ENCODE measurements at regions not wholly inside any gene's neighbourhood (a gene's known extent, or its start where the extent isn't known, plus 50 kb on each side); places are given as distances from the start of the nearest gene placed in this dataset.

DNA sequence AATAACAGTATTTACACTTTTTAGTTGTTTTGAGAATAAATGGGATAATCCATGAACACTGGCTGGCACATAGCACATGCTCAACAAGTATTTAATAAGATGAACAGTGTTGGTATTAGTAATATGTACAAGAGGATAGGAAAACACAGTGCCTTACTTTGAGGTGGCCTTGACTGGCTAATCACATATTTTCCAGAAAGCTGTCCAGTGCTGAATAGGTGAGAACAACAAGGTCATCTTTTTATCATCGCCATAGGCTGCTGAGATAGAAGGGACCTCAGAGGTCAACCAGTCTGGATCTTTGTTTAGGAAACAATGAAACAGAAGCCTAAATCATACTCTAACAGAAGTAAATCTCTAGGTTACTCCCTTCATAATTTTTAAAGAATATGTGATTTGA, 89.7 kb upstream of the BCL9 start:
- in situ Hi-C loops (cut with HindIII; ENCODE audit: low sequenced_read_pairs), result no loop called here

DNA sequence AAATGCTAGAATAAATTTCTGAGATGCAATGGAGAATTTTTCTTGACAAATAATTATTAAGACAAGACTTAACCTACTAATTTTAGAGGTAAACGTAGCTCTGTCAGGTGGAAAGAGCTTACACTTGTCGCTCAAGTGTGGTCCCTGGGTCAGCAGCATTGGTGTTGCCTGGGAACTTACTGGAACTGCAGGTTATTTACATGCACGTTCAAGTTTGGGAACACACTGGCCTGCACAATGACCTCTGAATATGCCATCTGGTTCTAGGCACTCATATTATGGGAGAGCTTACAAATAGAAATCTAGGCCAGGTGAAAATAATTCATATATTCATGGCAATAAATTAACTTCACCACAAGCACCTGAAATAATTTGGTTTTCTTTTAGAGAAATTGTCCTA, 88.5 kb upstream of the BCL9 start:
- in situ Hi-C loops (cut with HindIII; ENCODE audit: low sequenced_read_pairs), result no loop called here

DNA sequence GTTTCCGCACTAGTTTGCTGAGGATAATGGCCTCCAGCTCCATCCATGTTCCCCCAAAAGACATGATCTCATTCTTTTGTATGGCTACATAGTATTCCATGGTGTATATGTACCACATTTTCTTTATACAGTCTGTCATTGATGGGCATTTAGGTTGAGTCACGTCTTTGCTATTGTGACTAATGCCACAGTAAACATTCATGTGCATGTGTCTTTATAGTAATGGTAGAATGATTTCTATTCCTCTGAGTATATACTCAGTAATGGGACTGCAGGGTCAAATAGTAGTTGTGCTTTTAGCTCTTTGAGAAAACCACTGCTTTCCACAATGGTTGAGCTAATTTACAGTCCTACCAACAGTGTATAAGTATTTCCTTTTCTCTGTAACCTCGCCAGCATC, 78.3 kb upstream of the BCL9 start:
- in situ Hi-C loops (cut with HindIII; ENCODE audit: low sequenced_read_pairs), result no loop called here

DNA sequence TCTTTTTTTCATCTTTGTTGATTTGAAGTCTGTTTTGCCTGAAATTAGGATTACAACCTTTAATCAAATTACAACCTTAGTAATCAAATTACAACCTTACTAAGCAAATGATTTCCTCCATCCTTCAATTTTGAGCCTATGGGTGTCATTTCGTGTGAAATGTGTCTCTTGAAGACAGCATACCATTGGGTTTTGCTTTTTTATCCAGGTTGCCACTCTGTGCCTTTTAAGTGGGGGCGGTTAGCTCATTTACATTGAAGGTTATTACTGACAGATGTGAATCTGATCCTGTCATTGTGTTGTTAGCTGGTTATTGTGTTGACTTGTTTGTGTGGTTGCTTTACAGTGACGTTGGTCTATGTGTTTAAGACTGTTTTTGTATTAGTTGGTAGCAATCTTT, 74.8 kb upstream of the BCL9 start:
- in situ Hi-C loops (cut with HindIII; ENCODE audit: low sequenced_read_pairs), result no loop called here

DNA sequence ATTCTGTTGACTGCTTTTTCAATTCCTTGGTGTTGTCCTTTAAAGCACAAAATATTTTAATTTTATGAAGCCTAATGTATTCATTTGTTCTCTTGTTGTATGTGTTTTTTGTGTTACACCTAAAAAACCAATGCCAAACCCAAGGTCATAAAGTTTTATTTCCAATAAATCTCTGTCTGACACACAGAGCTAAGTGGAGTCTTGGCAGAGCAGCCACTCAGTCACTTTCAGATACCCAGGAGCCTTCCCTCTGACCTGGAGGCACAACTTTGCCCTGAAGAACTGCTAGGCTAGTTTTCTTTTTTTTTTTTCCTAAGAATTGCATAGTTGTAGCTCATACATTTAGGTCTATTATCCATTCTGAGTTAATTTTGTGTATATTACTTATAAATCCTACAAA, 71.2 kb upstream of the BCL9 start:
- in situ Hi-C loops (cut with HindIII; ENCODE audit: low sequenced_read_pairs), result no loop called here

DNA sequence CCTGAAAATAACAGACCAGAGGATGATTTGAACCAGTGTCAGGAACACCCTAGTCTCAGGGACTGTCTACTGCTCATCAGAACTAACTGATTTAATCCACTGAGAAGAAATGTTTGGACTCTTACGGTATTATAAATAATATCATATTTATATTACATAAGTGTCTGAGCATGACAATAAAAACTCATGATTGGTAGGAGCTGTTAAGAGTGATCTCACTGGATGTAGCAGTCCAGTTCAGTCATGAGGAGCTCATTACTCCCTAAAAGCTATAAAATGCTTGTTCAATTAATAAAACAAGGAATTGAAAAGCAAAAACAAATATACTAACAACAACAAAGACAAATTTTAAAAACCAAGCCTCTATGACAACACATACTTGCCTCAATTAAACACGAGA, 68.8 kb upstream of the BCL9 start:
- in situ Hi-C loops (cut with HindIII; ENCODE audit: low sequenced_read_pairs), result no loop called here

DNA sequence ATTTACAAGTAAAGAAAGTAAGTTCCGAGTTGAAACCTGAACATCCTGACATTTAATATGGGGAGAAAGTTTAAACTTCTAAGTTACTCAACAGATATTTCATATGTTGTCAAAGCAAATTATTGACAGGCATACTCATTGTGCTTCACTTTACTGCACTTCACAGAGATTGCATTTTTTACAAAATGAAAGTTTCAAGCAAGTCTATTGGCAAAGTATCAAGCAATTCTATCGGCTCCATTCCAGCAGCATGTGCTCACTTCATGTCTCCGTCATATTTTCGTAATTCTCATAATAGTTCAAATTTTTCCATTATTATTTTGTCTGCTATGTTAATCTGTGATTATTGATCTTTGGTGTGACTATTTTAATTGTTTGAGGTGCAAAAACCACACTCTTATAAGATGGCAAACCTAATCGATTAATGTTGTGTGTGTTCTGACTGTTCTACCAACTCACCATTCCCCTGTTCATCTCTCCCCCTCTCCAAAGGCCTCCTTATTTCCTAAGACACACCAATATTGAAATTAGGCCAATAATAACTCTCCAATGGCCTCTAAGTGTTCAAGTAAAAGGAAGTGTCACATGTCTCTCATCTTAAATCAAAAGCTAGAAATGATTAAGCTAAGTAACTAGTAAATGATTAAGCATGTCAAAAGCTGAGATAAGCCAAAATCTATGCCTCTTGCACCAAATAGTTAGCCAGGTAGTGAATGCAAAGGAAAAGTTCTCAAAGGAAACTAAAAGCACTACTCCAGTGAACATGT, 68.2 kb upstream of the BCL9 start:
- in situ Hi-C loops (cut with HindIII; ENCODE audit: low sequenced_read_pairs), result no loop called here

DNA sequence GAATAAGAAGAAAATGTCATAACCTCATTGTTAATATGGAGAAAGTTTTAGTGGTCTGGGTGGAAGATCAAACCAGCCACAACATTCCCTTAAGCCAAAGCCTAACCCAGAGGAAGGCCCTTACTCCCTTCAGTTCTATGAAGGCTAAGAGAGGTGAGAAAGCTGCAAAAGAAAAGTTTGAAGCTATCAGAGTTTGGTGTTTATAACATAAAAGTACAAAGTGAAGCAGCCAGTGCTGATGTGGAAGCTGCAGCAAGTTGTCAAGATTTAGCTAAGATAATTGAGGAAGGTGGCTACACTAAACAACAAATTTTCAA, 67.6 kb upstream of the BCL9 start:
- in situ Hi-C loops (cut with HindIII; ENCODE audit: low sequenced_read_pairs), result no loop called here

DNA sequence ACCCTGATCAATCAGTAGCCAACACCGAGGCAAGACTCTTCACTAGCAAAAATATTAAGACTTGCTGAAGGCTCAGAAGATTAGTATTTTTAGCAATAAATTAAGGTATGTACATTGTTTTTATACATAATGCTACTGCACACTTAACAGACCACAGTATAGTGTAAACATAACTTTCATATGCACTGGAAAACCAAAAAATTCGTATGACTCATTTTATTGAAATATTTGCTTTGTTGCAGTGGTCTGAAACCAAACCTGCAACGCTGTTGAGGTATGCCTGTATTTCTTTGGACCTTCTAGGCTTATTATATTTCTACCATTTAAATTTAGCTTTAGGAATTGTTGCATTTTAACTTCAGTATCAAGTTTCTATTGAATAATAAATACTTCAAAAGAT, 65.8 kb upstream of the BCL9 start:
- in situ Hi-C loops (cut with HindIII; ENCODE audit: low sequenced_read_pairs), result no loop called here

DNA sequence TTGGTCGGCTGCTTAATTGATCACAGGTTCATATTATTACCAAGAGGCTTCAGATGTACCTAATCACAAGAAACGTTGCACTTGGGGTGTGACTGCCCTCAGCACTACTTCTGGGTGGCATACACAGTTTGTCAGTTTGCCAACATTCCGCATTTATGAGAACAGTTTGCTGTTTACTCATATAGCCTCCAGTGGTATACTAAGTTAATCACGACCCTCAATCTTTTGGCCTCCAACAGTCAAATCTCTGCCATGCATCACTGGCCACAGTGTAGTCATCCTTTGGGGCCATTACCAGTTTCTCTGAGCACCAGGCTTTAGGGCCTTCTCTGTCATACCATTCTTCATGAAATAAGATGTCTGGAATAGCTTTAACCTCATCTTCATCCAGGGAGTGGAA, 62.8 kb upstream of the BCL9 start:
- in situ Hi-C loops (cut with HindIII; ENCODE audit: low sequenced_read_pairs), result no loop called here

DNA sequence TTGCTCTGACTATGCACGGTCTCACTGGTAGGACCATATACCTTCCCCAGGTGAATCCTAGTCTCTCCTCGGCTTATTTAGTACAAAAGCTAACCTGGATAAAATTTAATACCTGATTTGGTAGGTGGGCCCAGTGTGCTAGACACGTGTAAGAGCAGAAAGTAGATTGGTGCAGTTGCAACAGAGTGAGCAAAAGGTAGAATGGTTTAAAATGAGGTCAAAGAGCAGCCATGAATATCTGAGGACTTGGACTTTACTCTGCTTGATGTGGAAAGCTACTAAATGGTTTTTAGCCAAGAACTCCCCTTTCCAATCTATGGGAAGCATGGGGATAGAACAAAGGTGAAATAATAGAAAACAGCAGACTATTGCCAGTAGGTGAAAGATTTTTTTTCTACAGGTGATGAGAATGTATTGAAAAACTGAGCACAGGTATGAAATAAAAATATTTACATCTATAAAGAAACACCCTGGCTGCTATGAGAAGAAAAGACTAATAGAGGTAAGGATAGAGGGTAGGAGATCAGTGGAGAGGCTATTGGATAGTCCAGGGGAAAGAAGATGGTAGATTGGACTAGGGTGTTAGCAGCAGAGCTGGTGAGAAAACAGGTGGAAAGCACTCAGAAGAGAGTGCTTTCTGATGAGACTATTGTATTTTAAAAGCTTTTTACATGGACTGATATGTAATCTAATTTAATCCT, 61.3 kb upstream of the BCL9 start:
- in situ Hi-C loops (cut with HindIII; ENCODE audit: low sequenced_read_pairs), result no loop called here

DNA sequence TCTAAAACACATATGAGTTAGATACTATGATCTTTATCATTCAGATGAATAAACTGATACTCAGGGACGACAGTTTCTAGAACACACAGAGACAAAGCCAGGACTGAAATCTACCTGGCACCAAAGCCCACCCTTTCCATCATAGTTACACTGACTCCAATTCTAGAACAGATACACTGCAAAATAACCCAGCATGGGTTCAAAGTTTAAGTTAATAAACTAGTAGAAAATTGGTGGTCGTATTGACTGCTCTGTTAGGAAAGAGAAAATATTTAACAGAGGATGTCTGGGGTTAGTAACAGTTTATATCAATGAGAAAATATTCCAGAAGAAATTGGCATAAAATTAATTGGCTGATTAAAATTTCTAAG, 60.8 kb upstream of the BCL9 start:
- in situ Hi-C loops (cut with HindIII; ENCODE audit: low sequenced_read_pairs), result no loop called here

DNA sequence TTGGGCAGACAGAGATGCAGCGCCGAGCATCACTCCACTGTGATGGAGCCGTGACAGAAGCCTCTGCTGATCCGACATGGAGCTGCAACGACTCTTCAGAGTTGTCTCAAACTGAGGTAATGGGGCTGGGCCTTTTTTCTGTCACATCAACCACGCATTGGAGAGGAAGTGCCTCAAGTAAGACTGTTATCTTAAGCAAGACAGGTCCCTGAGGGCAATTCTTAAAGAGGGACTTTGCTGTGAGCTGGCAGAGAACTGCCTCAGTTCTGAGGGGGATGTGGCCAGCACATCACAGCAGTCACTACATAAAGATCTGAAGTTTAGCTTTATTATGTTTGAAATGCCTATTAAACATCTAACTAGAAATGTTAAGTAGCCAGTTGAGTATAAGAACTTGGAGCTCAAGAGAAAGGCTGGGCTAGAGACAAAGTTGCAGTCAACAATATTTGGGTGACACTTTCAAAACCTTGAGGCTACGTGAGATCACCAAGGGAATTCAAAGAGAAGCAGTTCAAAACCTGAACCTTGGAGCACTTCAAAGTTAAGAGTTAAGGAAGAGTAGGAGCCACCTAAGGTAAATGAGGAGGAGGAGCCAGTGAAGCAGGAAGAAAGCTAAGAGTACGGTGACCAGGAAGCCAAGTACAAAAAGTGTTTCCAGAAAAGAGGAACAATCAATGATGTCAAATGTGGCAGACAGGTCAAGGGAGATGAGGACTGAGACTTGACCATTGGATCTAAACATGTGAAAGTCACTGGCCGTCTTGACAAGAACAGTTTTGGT, 54.2 kb upstream of the BCL9 start:
- in situ Hi-C loops (cut with HindIII; ENCODE audit: low sequenced_read_pairs), result no loop called here

DNA sequence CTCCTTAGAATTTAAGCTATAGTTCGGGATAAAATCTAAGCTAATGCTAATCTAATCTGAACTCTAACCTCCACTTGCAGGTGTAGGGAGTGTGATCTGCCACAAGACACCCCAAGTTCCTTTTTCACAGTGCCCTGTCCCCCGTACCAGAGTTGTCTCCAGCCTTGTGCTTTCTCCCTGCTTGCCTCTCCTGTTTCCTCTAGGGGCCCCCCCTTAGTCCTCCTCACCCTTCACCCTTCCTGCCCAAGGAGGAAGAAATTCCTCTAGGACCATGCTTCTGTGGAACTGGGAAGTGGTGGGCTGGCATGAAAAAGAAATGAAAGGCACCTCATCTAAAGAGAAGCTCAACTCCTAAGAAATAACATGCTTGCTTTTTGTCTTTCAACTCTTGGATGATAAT, 50.2 kb upstream of the BCL9 start:
- in situ Hi-C loops (cut with HindIII; ENCODE audit: low sequenced_read_pairs), result no loop called here
